ENCODE measurements at regions not wholly inside any gene's neighbourhood (a gene's known extent, or its start where the extent isn't known, plus 50 kb on each side); places are given as distances from the start of the nearest gene placed in this dataset.
"Not testable (repeated sequence)": the region's sequence is repeated elsewhere in the genome, so short reads cannot be mapped to it uniquely, and the experiment has no call there.

GRCh38 chr1:43043695-43044094 is 85.0 kb upstream of the SLC2A1 start:
- ATAC-seq (no peak), DNase-seq (ENCODE audit: low spot score) (no peak)

- ATAC-seq, result no peak
- no peak for DNase-seq (ENCODE audit: low spot score)
These were observed 84.2 kb upstream of the SLC2A1 start for GRCh38 chr1:43042773-43043457.

- ATAC-seq (no peak), DNase-seq (ENCODE audit: low spot score) (no peak)
These were observed 83.5 kb upstream of the SLC2A1 start for GRCh38 chr1:43042127-43042526.

- DNase-seq (ENCODE audit: low spot score) (no peak), ATAC-seq (no peak)
These were observed 82.9 kb upstream of the SLC2A1 start for GRCh38 chr1:43041591-43041990.

- ATAC-seq (peak; percentile 41), DNase-seq (ENCODE audit: low spot score) (no peak)
These were observed 80.8 kb upstream of the SLC2A1 start for GRCh38 chr1:43039228-43040055.

GRCh38 chr1:43038232-43038935 is 79.7 kb upstream of the SLC2A1 start:
- no peak for DNase-seq (ENCODE audit: low spot score)
- ATAC-seq, result no peak

- no peak for ATAC-seq
- no peak for DNase-seq (ENCODE audit: low spot score)
These were observed 78.8 kb upstream of the SLC2A1 start for GRCh38 chr1:43037466-43037865.

- DNase-seq (ENCODE audit: low spot score) (no peak), ATAC-seq (no peak)
These were observed 78.3 kb upstream of the SLC2A1 start for GRCh38 chr1:43036932-43037331.

GRCh38 chr1:43035821-43036741 is 77.4 kb upstream of the SLC2A1 start:
- DNase-seq (ENCODE audit: low spot score) (no peak), ATAC-seq (no peak)

- ATAC-seq (no peak), DNase-seq (ENCODE audit: low spot score) (no peak)
These were observed 76.1 kb upstream of the SLC2A1 start for GRCh38 chr1:43034778-43035177.

- ATAC-seq (peak; percentile 83), DNase-seq (ENCODE audit: low spot score) (no peak)
These were observed 75.6 kb upstream of the SLC2A1 start for GRCh38 chr1:43034195-43034658.

GRCh38 chr1:43031316-43032203 is 72.9 kb upstream of the SLC2A1 start:
- no peak for DNase-seq (ENCODE audit: low spot score)
- no peak for ATAC-seq

GRCh38 chr1:43024905-43025304 is 66.2 kb upstream of the SLC2A1 start:
- no peak for ATAC-seq

GRCh38 chr1:43021547-43022474 is 63.1 kb upstream of the SLC2A1 start:
- ATAC-seq (no peak), DNase-seq (ENCODE audit: low spot score) (no peak)

More at GRCh38 chr1:43024905-43025304, 66.2 kb upstream of the SLC2A1 start:
- no peak for DNase-seq (ENCODE audit: low spot score)

GRCh38 chr1:43019226-43019625 is 60.6 kb upstream of the SLC2A1 start:
- DNase-seq (ENCODE audit: low spot score) (no peak), ATAC-seq (no peak)

GRCh38 chr1:43018121-43018520 is 59.5 kb upstream of the SLC2A1 start:
- DNase-seq (ENCODE audit: low spot score), result no peak

GRCh38 chr1:43015269-43015668 is 56.6 kb upstream of the SLC2A1 start:
- ATAC-seq, result no peak
- no peak for DNase-seq (ENCODE audit: low spot score)

More at GRCh38 chr1:43018121-43018520, 59.5 kb upstream of the SLC2A1 start:
- no peak for ATAC-seq

- not testable (repeated sequence) for DNase-seq (ENCODE audit: low spot score); ATAC-seq
These were observed 55.9 kb upstream of the SLC2A1 start for GRCh38 chr1:43014579-43014978.

All from left lobe of liver (tissue), 2 donors.